ENCODE measurements at regions not wholly inside any gene's neighbourhood (a gene's known extent, or its start where the extent isn't known, plus 50 kb on each side); places are given as distances from the start of the nearest gene placed in this dataset.

- no peak for DNase-seq (ENCODE audit: low read depth in 2 of 2, low spot score in 1 of 2)
Observed at GRCh38 chr18:32544088-32544487, 73.4 kb upstream of the GAREM1 start.

- DNase-seq (ENCODE audit: low read depth in 2 of 2, low spot score in 1 of 2) = no peak
Observed at GRCh38 chr18:32542221-32542798, 71.6 kb upstream of the GAREM1 start.

GRCh38 chr18:32530947-32531651, 60.4 kb upstream of the GAREM1 start:
- no peak for DNase-seq (ENCODE audit: low read depth in 2 of 2, low spot score in 1 of 2)

GRCh38 chr18:32529722-32530420, 59.2 kb upstream of the GAREM1 start:
- DNase-seq (ENCODE audit: low read depth in 2 of 2, low spot score in 1 of 2) = no peak

GRCh38 chr18:32520771-32521170, 50.1 kb upstream of the GAREM1 start:
- no peak for DNase-seq (ENCODE audit: low read depth in 2 of 2, low spot score in 1 of 2)
